Adrenal gland (tissue), 5 donors: ENCODE measurements at regions not wholly inside any gene's neighbourhood (a gene's known extent, or its start where the extent isn't known, plus 50 kb on each side); places are given as distances from the start of the nearest gene placed in this dataset.

Source experiments
- POLR2A ChIP-seq, 2 donors: fragments of 450-650 bp; IDR thresholded peaks; one replicate each; pipeline ENCODE4 v1.6.1; 2017; ENCODE audit warnings: antibody characterized with exemption in 2 of 2, mild to moderate bottlenecking in 2 of 2, moderate library complexity in 1 of 2
- TF ChIP-seq, protein P1 (sequence below), 6 experiments: fragments of 450-650 bp in 4 of 6; fragments of 200-600 bp in 2 of 6; sonication (generic) in 1 of 6; IDR thresholded peaks; 1 replicate in 5 of 6; 2 replicates in 1 of 6; pipeline versions ENCODE4 v1.5.1 to v1.8.0; 2016 to 2021; ENCODE audit warnings: antibody characterized with exemption in 6 of 6, mild to moderate bottlenecking in 2 of 6, moderate library complexity in 1 of 6
- donor health status: DM: no; HTN: no; CAD: no.

DNA sequence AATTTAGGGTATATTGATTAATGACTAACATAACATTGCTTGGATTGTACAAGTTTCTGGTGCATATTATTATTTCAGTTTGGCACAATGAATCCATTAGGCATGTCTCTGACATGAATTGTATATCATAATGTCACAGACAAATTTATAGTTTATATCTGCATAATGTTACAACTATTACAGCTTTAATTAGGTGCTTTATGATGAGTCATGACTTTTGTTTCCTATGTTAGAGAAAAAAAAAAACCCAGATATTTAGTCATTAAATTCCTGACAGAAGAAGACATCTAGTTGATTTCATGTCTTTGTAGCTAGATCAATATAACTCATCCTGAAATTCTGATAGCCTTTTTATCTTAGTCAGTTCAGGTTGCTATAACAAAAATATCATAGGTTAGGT is 385.7 kb upstream of the EPHA5 start:
- TF ChIP-seq, protein P1, sequence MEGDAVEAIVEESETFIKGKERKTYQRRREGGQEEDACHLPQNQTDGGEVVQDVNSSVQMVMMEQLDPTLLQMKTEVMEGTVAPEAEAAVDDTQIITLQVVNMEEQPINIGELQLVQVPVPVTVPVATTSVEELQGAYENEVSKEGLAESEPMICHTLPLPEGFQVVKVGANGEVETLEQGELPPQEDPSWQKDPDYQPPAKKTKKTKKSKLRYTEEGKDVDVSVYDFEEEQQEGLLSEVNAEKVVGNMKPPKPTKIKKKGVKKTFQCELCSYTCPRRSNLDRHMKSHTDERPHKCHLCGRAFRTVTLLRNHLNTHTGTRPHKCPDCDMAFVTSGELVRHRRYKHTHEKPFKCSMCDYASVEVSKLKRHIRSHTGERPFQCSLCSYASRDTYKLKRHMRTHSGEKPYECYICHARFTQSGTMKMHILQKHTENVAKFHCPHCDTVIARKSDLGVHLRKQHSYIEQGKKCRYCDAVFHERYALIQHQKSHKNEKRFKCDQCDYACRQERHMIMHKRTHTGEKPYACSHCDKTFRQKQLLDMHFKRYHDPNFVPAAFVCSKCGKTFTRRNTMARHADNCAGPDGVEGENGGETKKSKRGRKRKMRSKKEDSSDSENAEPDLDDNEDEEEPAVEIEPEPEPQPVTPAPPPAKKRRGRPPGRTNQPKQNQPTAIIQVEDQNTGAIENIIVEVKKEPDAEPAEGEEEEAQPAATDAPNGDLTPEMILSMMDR (IDR thresholded peaks at IDR 0.05): no peak
- TF ChIP-seq POLR2A (IDR thresholded peaks at IDR 0.05): no peak
